ENCODE measurements at regions not wholly inside any gene's neighbourhood (a gene's known extent, or its start where the extent isn't known, plus 50 kb on each side); places are given as distances from the start of the nearest gene placed in this dataset.
"Not testable (repeated sequence)": the region's sequence is repeated elsewhere in the genome, so short reads cannot be mapped to it uniquely, and the experiment has no call there.

- no peak for DNase-seq
Observed at GRCh38 chr4:107562316-107562715, 157.7 kb downstream of the PAPSS1 start.

- no peak for DNase-seq
Observed at GRCh38 chr4:107561481-107561880, 158.6 kb downstream of the PAPSS1 start.

GRCh38 chr4:107559653-107560052 lies 160.4 kb downstream of the PAPSS1 start:
- no peak for DNase-seq

GRCh38 chr4:107552306-107552705 lies 167.7 kb downstream of the PAPSS1 start:
- no peak for DNase-seq

- DNase-seq: no peak
Observed at GRCh38 chr4:107548211-107548905, 171.7 kb downstream of the PAPSS1 start.

GRCh38 chr4:107546638-107547037 lies 173.4 kb downstream of the PAPSS1 start:
- no peak for DNase-seq

GRCh38 chr4:107541511-107541910 lies 178.5 kb downstream of the PAPSS1 start:
- no peak for DNase-seq

GRCh38 chr4:107531927-107532326 lies 188.1 kb downstream of the PAPSS1 start:
- DNase-seq: no peak

- no peak for DNase-seq
Observed at GRCh38 chr4:107520368-107520767, 199.7 kb downstream of the PAPSS1 start.

- DNase-seq: no peak
Observed at GRCh38 chr4:107519053-107519452, 201.0 kb downstream of the PAPSS1 start.

GRCh38 chr4:107518076-107518475 lies 202.0 kb downstream of the PAPSS1 start:
- no peak for DNase-seq

- DNase-seq: no peak
Observed at GRCh38 chr4:107512549-107512948, 207.5 kb downstream of the PAPSS1 start.

- DNase-seq: no peak
Observed at GRCh38 chr4:107509615-107510014, 210.4 kb downstream of the PAPSS1 start.

- no peak for DNase-seq
Observed at GRCh38 chr4:107500551-107500950, 219.5 kb downstream of the PAPSS1 start.

- DNase-seq: no peak
Observed at GRCh38 chr4:107497054-107497453, 223.0 kb downstream of the PAPSS1 start.

GRCh38 chr4:107492566-107492965 lies 227.5 kb downstream of the PAPSS1 start:
- no peak for DNase-seq

GRCh38 chr4:107490116-107490515 lies 229.9 kb downstream of the PAPSS1 start:
- no peak for DNase-seq

GRCh38 chr4:107483621-107484020 lies 236.4 kb downstream of the PAPSS1 start:
- not testable (repeated sequence) for DNase-seq

- DNase-seq: no peak
Observed at GRCh38 chr4:107482546-107482945, 237.5 kb downstream of the PAPSS1 start.

- no peak for DNase-seq
Observed at GRCh38 chr4:107478327-107478980, 241.6 kb downstream of the PAPSS1 start.

GRCh38 chr4:107473126-107473525 lies 246.9 kb downstream of the PAPSS1 start:
- DNase-seq: no peak

GRCh38 chr4:107472265-107472948 lies 247.6 kb downstream of the PAPSS1 start:
- no peak for DNase-seq

GRCh38 chr4:107470173-107470572 lies 249.9 kb downstream of the PAPSS1 start:
- DNase-seq: no peak

GRCh38 chr4:107468812-107469211 lies 251.2 kb downstream of the PAPSS1 start:
- no peak for DNase-seq

Measured in DMS153 (cell line).